Gastrocnemius medialis (tissue), 4 donors: ENCODE measurements at regions not wholly inside any gene's neighbourhood (a gene's known extent, or its start where the extent isn't known, plus 50 kb on each side); places are given as distances from the start of the nearest gene placed in this dataset.

Experiments
- POLR2A ChIP-seq, 2 donors: fragments of 450-650 bp; IDR thresholded peaks; one replicate each; pipeline ENCODE4 v1.6.1; 2017; ENCODE audit warnings: antibody characterized with exemption in 2 of 2, mild to moderate bottlenecking in 2 of 2, moderate library complexity in 2 of 2
- TF ChIP-seq, protein P1 (sequence below), 5 experiments: fragments of 450-650 bp in 3 of 5; fragments of 200-600 bp in 2 of 5; sonication (generic) in 2 of 5; IDR thresholded peaks in 4 of 5; conservative IDR thresholded peaks in 1 of 5; 1 replicate in 4 of 5; 2 replicates in 1 of 5; pipeline ENCODE4 v1.5.1; 2016 to 2019; ENCODE audit warnings: antibody characterized with exemption in 5 of 5, mild to moderate bottlenecking in 3 of 5, moderate library complexity in 3 of 5

DNA sequence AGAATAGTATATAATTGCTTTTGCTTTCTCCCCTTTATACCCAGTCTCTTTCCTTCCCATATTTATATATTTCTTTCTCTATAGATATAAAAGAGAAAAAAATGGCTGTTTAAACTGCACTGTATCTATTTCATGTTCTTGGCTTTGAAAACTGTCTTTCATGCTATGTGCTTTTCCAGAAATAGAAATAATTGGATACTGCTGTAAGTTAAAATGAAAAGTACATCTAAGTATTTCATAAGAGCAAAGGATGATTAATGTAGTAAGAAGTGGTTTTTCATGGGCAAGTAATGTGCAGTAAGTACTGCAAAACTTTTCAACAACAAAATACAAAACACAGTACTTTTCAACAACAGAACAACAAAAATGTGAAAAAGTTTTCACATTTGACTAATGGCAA, 237.9 kb downstream of the SNCA start:
- TF ChIP-seq, protein P1, sequence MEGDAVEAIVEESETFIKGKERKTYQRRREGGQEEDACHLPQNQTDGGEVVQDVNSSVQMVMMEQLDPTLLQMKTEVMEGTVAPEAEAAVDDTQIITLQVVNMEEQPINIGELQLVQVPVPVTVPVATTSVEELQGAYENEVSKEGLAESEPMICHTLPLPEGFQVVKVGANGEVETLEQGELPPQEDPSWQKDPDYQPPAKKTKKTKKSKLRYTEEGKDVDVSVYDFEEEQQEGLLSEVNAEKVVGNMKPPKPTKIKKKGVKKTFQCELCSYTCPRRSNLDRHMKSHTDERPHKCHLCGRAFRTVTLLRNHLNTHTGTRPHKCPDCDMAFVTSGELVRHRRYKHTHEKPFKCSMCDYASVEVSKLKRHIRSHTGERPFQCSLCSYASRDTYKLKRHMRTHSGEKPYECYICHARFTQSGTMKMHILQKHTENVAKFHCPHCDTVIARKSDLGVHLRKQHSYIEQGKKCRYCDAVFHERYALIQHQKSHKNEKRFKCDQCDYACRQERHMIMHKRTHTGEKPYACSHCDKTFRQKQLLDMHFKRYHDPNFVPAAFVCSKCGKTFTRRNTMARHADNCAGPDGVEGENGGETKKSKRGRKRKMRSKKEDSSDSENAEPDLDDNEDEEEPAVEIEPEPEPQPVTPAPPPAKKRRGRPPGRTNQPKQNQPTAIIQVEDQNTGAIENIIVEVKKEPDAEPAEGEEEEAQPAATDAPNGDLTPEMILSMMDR (IDR thresholded peaks at IDR 0.05 in 4 of 5, conservative IDR thresholded peaks at IDR 0.05 in 1 of 5): no peak
- no peak for TF ChIP-seq POLR2A (IDR thresholded peaks at IDR 0.05)
